Urinary bladder (tissue), 3 donors: ENCODE measurements at regions not wholly inside any gene's neighbourhood (a gene's known extent, or its start where the extent isn't known, plus 50 kb on each side); places are given as distances from the start of the nearest gene placed in this dataset.

Source experiments
- DNase-seq: peaks from one replicate; pipeline ENCODE4 v3.0.0-alpha.2; 2015; ENCODE audit errors: extremely low spot score
- H3K27ac ChIP-seq: one replicate; pipeline ENCODE4 v1.5.1; 2013; ENCODE audit warnings: low read depth, mild to moderate bottlenecking, moderate library complexity
- H3K36me3 ChIP-seq: one replicate; pipeline ENCODE4 v1.6.1; 2013; ENCODE audit warnings: mild to moderate bottlenecking, moderate library complexity; ENCODE audit not compliant: insufficient read depth
- H3K4me1 ChIP-seq: one replicate; pipeline ENCODE4 v1.6.1; 2013; ENCODE audit warnings: mild to moderate bottlenecking, moderate library complexity; ENCODE audit not compliant: insufficient read depth
- H3K4me3 ChIP-seq: one replicate; pipeline ENCODE4 v1.5.1; 2013; ENCODE audit warnings: low read depth, low read length
- WGBS: extraction: QIAGEN DNeasy Blood & Tissue Kit; methylation state at CpG from one replicate; pipeline ENCODE4 v1.1.7; 2013; 5-methylcytosine and 5-hydroxymethylcytosine counted together
- donor health status: healthy with polysubstance abuse.
- donor health status: healthy.

DNA sequence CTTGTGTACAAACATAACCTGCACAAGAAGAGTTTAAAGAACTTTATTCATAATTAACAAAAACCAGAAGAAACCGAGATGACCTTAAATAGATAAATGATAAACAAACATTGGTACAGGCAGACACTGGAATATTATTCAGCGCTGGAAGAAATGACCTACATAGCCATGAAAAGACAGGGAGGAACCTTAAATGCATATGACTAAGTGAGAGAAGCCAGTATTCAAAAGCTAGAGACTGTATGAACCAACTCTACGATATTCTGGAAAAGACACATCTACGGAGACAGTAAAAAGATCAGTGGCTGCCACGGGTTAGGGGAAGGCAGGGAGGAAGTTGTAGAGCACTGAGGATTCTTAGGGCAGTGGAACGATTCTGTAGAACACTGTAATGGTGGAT lies 333.8 kb upstream of the AKR1E2 start:
- Histone ChIP-seq H3K4me1 (no peaks in the 10 kb centered on the region), H3K36me3 (no peaks in the 10 kb centered on the region), H3K27ac (no peak overlapping the region), H3K4me3 (no peak overlapping the region)
- no peak for DNase-seq
- 96% methylated on average over 6 of the region's 6 CpGs for WGBS

- Histone ChIP-seq H3K27ac (no peak overlapping the region), H3K4me1 (no peaks in the 10 kb centered on the region), H3K4me3 (no peak overlapping the region), H3K36me3 (no peaks in the 10 kb centered on the region)
- no peak for DNase-seq
- 56% methylated on average over 1 of the region's 1 CpG for WGBS
These were observed 337.1 kb upstream of the AKR1E2 start for GRCh38 chr10:4488904-4489303.

GRCh38 chr10:4485636-4486035 lies 340.4 kb upstream of the AKR1E2 start:
- Histone ChIP-seq H3K4me1 (no peaks in the 10 kb centered on the region), H3K36me3 (no peaks in the 10 kb centered on the region), H3K27ac (no peak overlapping the region), H3K4me3 (no peak overlapping the region)
- DNase-seq: no peak
- WGBS: 70% methylated on average over 3 of the region's 3 CpGs

DNA sequence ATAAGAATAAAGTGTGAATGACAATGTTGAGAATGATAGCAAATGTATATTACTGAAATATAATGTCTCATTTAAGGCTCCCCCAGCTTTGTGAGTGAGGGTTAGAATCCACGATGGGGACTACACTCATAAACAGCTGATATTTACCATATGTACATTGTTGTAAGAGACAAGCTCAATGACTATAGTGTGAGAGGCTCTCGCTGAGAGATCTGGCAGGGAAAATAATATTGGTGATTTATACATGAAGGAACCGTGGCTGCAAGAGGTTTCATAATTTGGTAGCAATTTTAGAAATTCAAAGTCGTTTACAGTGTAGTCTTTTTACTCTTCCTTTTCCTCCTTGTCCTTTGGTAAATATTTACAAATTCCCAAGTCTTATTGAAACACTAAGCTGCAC lies 342.2 kb upstream of the AKR1E2 start:
- WGBS: 47% methylated on average over 4 of the region's 4 CpGs
- no peaks in the 10 kb centered on the region for H3K4me1 ChIP-seq
- no peak for DNase-seq

GRCh38 chr10:4482659-4483058 lies 343.3 kb upstream of the AKR1E2 start:
- no peaks in the 10 kb centered on the region for H3K4me1 ChIP-seq
- H3K4me3 ChIP-seq: no peak overlapping the region
- no peaks in the 10 kb centered on the region for H3K36me3 ChIP-seq
- no peak for DNase-seq
- no peak overlapping the region for H3K27ac ChIP-seq

More for the DNA sequence above, 342.2 kb upstream of the AKR1E2 start:
- Histone ChIP-seq H3K4me3 (no peak overlapping the region), H3K27ac (no peak overlapping the region), H3K36me3 (no peaks in the 10 kb centered on the region)

GRCh38 chr10:4481192-4481591 lies 344.8 kb upstream of the AKR1E2 start:
- DNase-seq: no peak
- no peak overlapping the region for H3K27ac ChIP-seq
- H3K4me1 ChIP-seq: no peaks in the 10 kb centered on the region
- no peaks in the 10 kb centered on the region for H3K36me3 ChIP-seq
- no peak overlapping the region for H3K4me3 ChIP-seq

DNA sequence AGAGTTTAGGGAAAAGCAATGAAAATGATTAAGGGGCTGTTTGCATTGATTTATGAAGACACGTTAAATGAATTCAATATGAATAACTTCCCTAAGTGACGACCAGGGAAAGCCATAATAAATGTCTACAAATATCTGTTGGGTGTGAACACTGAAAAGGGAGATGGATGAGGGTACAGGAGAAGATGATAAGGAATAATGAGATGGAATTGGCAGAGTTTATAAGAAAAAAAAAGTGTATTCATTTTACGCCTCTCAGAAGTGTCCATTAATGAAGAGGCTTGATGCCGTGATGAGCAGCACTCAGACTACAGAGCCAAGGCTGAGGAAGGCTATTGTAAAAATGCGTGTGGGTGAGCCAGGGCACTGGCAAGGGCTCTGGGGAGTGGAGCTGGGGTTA lies 346.7 kb upstream of the AKR1E2 start:
- H3K4me3 ChIP-seq: no peak overlapping the region
- no peaks in the 10 kb centered on the region for H3K36me3 ChIP-seq
- DNase-seq: no peak
- H3K27ac ChIP-seq: no peak overlapping the region
- H3K4me1 ChIP-seq: no peaks in the 10 kb centered on the region
- 90% methylated on average over 5 of the region's 5 CpGs for WGBS

DNA sequence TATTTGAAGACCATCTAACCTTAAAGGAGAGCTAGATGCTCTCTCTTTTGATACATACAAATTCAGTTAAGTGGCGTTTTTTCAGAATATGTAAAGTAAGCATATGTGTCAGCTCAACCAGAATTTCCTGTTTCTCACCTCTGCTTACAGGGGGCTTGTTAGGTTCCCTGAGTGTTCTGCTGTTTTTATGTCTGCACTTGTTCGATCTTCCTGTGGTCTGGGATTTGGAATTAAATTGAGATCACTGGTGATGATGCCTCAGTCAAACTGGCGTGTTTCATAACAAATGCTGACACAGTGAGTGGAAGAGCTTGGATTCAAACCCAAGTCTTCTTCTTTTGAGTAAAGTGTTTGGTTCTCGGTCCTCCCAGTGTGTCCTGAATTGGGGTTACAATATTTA lies 348.3 kb upstream of the AKR1E2 start:
- H3K36me3 ChIP-seq: no peaks in the 10 kb centered on the region
- no peak overlapping the region for H3K4me3 ChIP-seq
- no peak for DNase-seq
- WGBS: 88% methylated on average over 4 of the region's 4 CpGs
- no peak overlapping the region for H3K27ac ChIP-seq
- no peaks in the 10 kb centered on the region for H3K4me1 ChIP-seq

DNA sequence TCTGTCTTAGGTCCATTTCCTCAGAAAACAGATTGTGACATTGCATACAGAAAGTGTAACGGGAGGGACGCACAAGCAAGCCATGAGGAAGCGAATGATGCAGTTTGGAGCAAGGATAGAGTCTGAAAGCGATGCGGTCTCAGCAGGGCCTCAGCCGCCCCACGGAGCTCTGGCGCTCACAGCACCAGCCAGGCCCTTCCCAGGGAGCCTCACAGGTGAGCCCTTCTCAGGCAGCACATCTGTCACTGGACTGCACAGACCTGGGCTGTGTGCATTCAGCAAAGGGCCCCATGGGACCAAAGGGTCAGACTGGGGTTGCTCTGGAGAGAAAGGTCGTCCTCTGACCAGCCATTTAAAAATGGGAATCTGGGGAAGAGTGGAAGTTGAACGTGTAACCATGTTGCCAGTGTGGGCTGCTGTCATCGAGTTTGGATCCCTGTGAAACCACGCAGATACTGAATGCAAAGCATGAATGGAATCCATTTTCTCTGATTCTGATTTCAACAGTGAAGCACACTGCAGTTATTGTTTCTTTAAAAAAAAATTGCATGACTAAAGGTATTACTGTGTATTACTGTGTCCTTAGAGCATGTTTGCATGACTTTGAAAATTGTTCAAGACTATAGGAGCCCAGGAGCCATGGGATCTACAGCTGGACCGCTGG lies 350.0 kb upstream of the AKR1E2 start:
- no peak for DNase-seq
- Histone ChIP-seq H3K27ac (no peak overlapping the region), H3K4me3 (no peak overlapping the region), H3K4me1 (no peaks in the 10 kb centered on the region), H3K36me3 (no peaks in the 10 kb centered on the region)
- WGBS: 82% methylated on average over 13 of the region's 13 CpGs

DNA sequence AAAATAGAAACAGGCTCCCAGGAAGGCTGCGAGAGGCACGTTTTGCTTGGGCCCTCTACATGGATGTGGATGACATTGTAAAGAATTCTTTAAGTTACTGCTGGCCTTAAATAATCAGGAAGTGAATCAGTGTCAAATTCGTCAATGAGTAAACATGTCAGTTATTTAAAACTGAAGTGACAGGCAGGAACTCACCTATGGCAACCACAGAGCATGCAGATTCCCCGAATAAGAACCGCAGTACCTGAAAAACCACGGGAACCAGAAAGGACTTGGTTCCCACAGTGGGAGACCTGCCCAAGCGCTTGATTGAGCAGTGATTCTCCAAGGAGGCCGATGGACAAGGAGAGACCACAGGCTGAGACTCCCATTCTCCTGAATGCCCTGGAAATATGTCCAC lies 351.2 kb upstream of the AKR1E2 start:
- 81% methylated on average over 8 of the region's 8 CpGs for WGBS
- no peak for DNase-seq
- Histone ChIP-seq H3K4me3 (no peak overlapping the region), H3K4me1 (no peaks in the 10 kb centered on the region), H3K27ac (no peak overlapping the region), H3K36me3 (no peaks in the 10 kb centered on the region)

- no peak for DNase-seq
- no peak overlapping the region for H3K27ac ChIP-seq
- WGBS: 74% methylated on average over 2 of the region's 2 CpGs
- no peaks in the 10 kb centered on the region for H3K4me1 ChIP-seq
- H3K4me3 ChIP-seq: no peak overlapping the region
- H3K36me3 ChIP-seq: no peaks in the 10 kb centered on the region
These were observed 352.0 kb upstream of the AKR1E2 start for GRCh38 chr10:4473977-4474376.

GRCh38 chr10:4472190-4472904 lies 353.7 kb upstream of the AKR1E2 start:
- 96% methylated on average over 7 of the region's 7 CpGs for WGBS
- H3K27ac ChIP-seq: no peak overlapping the region
- DNase-seq: no peak
- H3K4me3 ChIP-seq: no peak overlapping the region
- no peaks in the 10 kb centered on the region for H3K4me1 ChIP-seq
- no peaks in the 10 kb centered on the region for H3K36me3 ChIP-seq

- 92% methylated on average over 4 of the region's 4 CpGs for WGBS
- no peak for DNase-seq
- H3K36me3 ChIP-seq: no peaks in the 10 kb centered on the region
- no peak overlapping the region for H3K4me3 ChIP-seq
- no peak overlapping the region for H3K27ac ChIP-seq
- H3K4me1 ChIP-seq: no peaks in the 10 kb centered on the region
These were observed 355.7 kb upstream of the AKR1E2 start for GRCh38 chr10:4470231-4470835.

GRCh38 chr10:4467481-4467880 lies 358.5 kb upstream of the AKR1E2 start:
- 73% methylated on average over 1 of the region's 1 CpG for WGBS
- no peak overlapping the region for H3K27ac ChIP-seq
- H3K36me3 ChIP-seq: no peaks in the 10 kb centered on the region
- DNase-seq: no peak
- no peaks in the 10 kb centered on the region for H3K4me1 ChIP-seq
- H3K4me3 ChIP-seq: no peak overlapping the region
